Activated CD8-positive, alpha-beta memory T cell treated with anti-CD3 and anti-CD28 coated beads, Interleukin-2, amount 50 U/mL, for 48 hours (primary cell): ENCODE measurements at regions not wholly inside any gene's neighbourhood (a gene's known extent, or its start where the extent isn't known, plus 50 kb on each side); places are given as distances from the start of the nearest gene placed in this dataset.
"Not testable (repeated sequence)": the region's sequence is repeated elsewhere in the genome, so short reads cannot be mapped to it uniquely, and the experiment has no call there.

Source experiments
- DNase-seq: peaks from one replicate; pipeline ENCODE4 v3.0.0-alpha.2; 2020

- DNase-seq = no peak
Measured at GRCh38 chr12:131230340-131231031, 276.8 kb downstream of the ADGRD1 start.

DNA sequence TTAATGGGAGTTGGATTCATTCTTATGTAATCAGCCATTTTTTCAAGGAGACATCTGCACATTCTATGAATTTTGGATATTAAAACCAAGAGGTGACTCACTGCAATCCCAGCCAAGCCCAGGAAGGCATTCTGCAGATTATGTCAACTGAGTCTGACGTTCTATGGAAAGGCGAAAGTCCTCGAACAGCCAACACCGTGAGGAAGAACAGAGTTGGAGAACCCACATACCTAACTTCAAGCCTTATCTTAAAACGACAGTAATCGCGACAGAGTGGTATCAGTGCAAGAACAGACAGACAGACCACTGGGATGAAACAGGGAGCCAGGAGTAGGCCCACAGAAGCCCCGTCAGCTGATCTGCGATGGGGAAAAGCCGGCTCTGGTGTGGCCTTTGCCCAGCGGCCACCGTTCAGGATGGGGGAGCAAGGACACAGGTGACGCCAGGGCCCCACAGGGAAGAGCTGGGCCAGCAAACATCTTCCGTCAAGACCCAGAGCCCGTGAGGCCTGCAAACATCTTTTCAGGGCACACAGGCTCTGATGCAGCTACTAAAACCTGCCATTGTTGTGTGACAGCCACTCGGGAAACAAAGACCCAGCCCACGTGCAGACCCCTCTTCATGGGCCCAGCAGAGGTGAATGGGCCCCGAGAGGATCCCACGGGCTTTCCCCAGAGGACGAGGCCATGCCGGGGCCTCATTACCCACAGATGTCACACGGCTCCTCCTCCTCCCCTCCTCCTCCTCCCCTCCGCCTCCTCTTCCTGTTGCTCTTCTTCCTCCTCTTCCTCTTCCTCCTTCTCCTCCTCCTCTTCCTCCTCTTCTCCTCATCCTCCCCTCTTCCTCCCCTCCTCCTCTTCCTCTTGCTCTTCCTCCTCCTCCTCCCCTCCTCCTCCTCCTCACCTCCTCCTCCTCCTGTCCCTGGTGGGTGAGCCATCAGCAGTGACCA lies 277.6 kb downstream of the ADGRD1 start:
- no peak for DNase-seq

GRCh38 chr12:131232036-131232435 lies 278.3 kb downstream of the ADGRD1 start:
- no peak for DNase-seq

DNA sequence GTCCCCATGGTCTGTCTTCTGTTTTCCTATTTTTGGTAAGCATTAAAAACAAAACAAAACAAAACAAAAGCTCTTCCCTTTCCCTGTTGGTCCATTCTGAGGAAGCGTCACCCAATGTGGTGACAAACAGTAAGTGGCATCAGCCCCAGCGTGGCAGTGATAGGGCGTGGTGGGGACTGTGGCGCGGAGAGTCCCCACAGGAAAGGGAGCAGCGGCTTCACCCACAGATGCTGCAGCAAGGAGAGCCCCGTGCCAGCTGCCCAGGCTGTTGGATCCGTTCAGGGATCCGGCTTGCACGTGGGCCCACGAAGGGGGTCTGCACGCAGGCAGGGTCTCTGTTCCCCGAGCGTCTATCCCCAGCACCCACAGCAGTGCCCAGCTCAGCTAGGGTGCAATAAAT lies 279.2 kb downstream of the ADGRD1 start:
- not testable (repeated sequence) for DNase-seq

GRCh38 chr12:131233850-131234789 lies 280.4 kb downstream of the ADGRD1 start:
- DNase-seq = not testable (repeated sequence)

GRCh38 chr12:131234841-131235271 lies 281.1 kb downstream of the ADGRD1 start:
- not testable (repeated sequence) for DNase-seq

DNA sequence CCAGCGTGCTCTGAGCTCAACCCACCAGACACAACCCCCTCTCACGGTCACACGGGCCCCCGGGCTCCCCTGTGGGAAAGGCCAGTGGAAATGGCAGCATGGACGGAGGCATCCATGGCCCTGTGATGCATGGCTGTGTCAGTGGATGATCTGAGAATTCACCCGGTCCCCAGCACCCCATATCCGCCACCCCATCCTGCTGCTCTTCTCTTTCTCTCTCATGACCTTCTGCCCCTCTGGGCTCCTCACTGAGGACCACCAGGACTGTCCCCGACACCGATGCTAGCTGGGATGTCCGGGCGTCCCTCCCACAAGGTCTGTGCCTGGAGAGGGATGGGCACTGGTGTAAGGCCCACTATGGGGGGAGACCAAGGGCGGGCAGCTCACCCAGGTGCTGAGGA lies 282.2 kb downstream of the ADGRD1 start:
- DNase-seq = no peak

- DNase-seq = no peak
Measured at GRCh38 chr12:131239384-131240094, 285.8 kb downstream of the ADGRD1 start.

DNA sequence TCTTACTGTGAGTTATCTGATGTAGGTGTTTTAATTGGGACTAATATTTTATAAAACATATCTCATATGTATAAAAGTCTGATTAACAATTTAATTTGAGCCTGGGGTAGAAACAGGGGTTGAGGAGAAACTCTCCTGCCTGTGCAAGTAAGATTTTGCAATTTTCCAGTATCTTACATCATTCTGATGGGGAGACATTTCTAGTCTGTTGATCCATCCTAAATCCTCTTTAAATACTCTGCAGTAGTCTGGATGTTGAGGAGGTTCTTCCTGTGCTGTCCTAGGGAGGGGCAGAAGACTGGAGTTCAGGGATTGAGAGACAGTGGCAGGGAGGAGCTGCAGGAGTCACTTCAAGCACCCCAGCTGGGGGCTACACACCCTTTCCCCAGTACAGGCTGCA lies 287.8 kb downstream of the ADGRD1 start:
- DNase-seq = no peak

GRCh38 chr12:131242741-131243496 lies 289.2 kb downstream of the ADGRD1 start:
- DNase-seq = no peak

DNA sequence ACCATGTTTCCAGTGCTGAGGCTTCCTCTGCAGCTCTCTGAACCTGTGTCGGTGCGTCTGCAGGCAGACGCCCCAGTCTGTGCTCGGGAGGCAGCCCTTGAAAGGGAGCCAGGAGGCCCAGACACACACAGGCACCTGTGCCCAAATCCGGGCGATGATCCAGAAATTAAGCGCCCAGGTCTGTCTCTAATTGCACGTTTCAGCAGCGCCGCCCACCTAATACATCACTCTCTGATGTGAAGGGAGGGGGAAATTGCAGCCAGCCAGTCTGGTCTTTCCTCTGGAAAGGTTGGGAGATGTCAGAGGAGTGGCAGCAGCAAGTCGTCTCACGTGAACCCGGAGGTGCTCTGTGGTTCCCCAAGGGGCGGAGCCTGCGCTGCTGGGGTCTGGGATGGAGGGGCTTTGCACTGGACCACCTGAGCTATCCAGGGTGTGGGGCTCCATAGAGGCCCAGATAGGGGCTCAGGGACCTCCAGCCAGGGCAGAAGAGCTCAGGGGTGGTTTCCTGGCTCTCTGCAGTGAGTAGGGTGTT lies 290.5 kb downstream of the ADGRD1 start:
- DNase-seq = not testable (repeated sequence)

DNA sequence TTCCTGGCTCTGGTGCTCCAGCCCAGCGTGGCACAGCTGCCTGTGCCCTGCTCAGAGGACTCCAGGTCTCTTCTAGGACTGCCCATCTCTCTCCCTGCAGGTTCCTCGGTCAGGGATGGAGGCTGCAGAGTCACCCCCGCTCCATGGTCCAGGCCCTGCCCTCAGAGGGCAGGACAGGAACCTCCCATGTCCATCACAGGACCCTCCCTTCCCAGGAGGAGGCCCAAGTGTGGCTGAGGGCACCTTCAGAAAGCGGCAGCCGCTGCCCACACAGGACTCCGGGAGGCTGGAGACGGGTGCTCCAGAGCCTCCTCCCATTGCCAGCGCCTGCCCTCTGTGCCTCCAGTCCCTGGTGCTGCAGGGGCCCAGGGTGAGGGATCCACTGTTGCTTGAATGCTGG lies 291.5 kb downstream of the ADGRD1 start:
- DNase-seq = not testable (repeated sequence)

DNA sequence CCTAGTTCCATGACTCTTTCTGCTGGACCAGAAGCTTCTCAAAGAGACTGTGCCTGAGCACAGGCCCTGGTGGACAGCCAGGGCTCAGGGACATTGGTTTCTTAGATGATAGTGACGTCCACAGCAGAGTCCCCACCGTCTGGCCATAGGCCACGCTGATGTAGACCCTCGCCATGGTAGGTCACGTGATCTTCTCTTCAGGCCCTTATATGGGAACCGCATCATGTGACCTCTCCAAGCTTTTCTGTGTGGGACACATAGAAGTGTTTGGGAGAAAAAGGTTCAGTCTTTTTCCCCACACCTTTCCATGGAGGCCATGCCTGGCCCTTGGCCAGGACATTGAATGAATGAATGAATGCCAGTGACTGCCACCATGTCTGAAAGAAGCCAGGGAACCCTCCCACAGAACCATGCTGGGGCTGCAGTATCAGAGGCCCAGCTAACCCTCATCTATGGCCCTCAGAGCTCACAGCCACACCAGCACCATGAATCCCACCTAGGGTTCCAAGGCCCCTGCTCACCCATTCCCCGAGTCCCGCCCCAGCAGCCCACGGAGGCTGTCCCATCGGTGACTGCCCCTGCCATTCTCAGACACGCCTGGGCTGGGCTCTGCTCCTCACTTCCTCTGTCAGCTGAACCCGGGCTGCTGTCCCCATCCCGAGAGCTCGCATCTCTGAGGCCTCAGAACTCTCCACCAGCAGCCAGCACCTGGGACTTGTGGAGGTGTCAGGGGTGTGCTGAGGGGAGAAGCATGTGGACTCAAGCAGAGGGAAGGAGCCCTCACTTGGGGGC lies 292.1 kb downstream of the ADGRD1 start:
- DNase-seq = no peak

GRCh38 chr12:131247026-131247725 lies 293.5 kb downstream of the ADGRD1 start:
- DNase-seq = not testable (repeated sequence)

- DNase-seq = not testable (repeated sequence)
Measured at GRCh38 chr12:131247875-131248274, 294.2 kb downstream of the ADGRD1 start.

DNA sequence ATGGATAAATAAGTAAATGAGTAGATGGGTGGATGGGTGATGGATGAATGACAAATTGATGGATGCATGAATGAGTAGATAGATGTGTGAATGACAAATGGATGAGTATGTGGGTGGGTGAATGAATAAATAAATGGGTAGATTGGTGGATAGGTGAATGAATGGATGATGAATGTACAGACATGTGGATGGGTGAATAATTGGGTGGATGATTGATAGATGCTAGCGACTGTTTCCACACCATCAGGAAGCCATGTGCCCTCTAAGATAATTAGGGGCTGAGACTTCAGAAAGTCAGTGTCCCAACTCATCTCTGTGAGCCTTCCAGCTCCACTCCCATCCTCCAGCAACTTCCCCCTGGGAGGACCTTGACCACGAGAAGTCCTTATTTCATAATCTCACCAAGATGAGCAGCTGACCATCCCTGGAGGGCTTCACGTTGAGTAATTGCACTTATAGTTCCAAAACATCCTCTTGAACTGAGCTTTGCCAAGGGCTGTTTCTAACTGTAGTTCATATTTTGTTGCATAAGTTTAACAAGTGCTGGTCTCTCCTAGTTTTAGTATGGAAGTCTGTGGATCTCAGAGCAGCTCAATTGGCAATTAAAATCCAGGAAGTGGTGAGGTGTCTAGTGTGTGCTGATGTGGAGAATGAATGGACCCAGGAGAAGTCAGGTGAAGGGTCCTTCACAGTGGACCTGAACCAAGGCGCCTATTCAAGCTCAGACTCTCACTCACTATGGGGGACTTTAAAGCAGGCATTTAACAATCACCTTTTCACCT lies 295.7 kb downstream of the ADGRD1 start:
- DNase-seq = no peak

GRCh38 chr12:131250028-131250950 lies 296.6 kb downstream of the ADGRD1 start:
- no peak for DNase-seq

DNA sequence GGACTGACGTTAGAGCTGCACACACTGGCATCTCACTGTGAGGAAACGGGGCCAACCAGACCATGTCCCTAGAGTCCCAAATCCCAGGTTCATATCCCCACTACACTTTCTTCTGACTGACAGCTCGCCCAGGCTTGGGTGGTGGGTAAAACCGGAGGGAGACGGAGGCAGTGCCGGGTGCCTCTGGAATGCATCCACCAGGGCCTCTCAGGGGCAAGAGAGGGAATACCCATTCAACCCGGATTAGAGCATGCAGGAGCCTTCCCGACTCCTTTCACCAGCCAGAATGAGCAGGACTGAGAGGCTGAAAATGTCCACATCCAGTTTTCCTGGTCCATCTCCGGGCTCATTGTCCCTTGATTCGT lies 297.2 kb downstream of the ADGRD1 start:
- no peak for DNase-seq
